Naive thymus-derived CD4-positive, alpha-beta T cell (primary cell): ENCODE measurements at regions not wholly inside any gene's neighbourhood (a gene's known extent, or its start where the extent isn't known, plus 50 kb on each side); places are given as distances from the start of the nearest gene placed in this dataset.

ENCODE experiments used
- ATAC-seq: fragments of 150-1000 bp; cut with Tn5 transposase; 2 replicates; pipeline ENCODE4 v1.10.0; 2021; ENCODE audit warnings: mild to moderate bottlenecking, moderate library complexity
- CTCF ChIA-PET: fragments of 350-600 bp; sonication (Branson Sonifier 250); formaldehyde crosslinking; loops from one replicate; lab custom pipeline; 2021; ENCODE audit warnings: antibody characterized with exemption; lab: Charles Lee
- POLR2A ChIA-PET: fragments of 350-600 bp; sonication (Branson Sonifier 250); formaldehyde crosslinking; loops from one replicate; lab custom pipeline; 2021; ENCODE audit warnings: antibody characterized with exemption, inconsistent platforms; lab: Charles Lee
- DNase-seq, 9 donors: peaks; one replicate each; pipeline versions ENCODE4 v3.0.0 to v3.0.0-alpha.2; 2020 to 2022; ENCODE audit warnings: mixed read lengths in 1 of 9
- H3K27ac ChIP-seq: one replicate; pipeline ENCODE4 v1.7.0; 2013; ENCODE audit warnings: mild to moderate bottlenecking, low read depth, low read length, moderate library complexity
- H3K27me3 ChIP-seq, 2 donors: one replicate each; pipeline ENCODE4 v1.7.0; 2013; ENCODE audit warnings: low read length in 2 of 2, mild to moderate bottlenecking in 2 of 2, moderate library complexity in 2 of 2; ENCODE audit not compliant: control insufficient read depth in 2 of 2, insufficient read depth in 2 of 2
- H3K36me3 ChIP-seq, 3 experiments: 1 replicate in 2 of 3; 2 replicates in 1 of 3; pipeline ENCODE4 v1.7.0; 2013; ENCODE audit warnings: low read length in 3 of 3, mild to moderate bottlenecking in 3 of 3, moderate library complexity in 1 of 3; ENCODE audit not compliant: insufficient read depth in 3 of 3, control insufficient read depth in 2 of 3
- H3K4me1 ChIP-seq, 2 donors: one replicate each; pipeline ENCODE4 v1.7.0; 2013; ENCODE audit warnings: low read length in 2 of 2, mild to moderate bottlenecking in 2 of 2, moderate library complexity in 1 of 2; ENCODE audit not compliant: control insufficient read depth in 2 of 2, insufficient read depth in 2 of 2
- H3K4me3 ChIP-seq: 2 replicates; pipeline ENCODE4 v1.7.0; 2013; ENCODE audit warnings: mild to moderate bottlenecking, low read length
- H3K9me3 ChIP-seq, 3 experiments: 1 replicate in 2 of 3; 2 replicates in 1 of 3; pipeline ENCODE4 v1.7.0; 2013; ENCODE audit warnings: low read length in 3 of 3; ENCODE audit not compliant: control insufficient read depth in 2 of 3
- H3K27ac Mint-ChIP-seq, 9 donors: one replicate each; pipeline ENCODE4 v1.8.0; 2020 to 2022; ENCODE audit warnings: mixed read lengths in 9 of 9, mild to moderate bottlenecking in 8 of 9, moderate library complexity in 5 of 9, inconsistent platforms in 2 of 9
- H3K27me3 Mint-ChIP-seq, 5 donors: one replicate each; pipeline ENCODE4 v1.8.0; 2021 to 2022; ENCODE audit warnings: mixed read lengths in 5 of 5, mild to moderate bottlenecking in 1 of 5
- H3K36me3 Mint-ChIP-seq, 5 donors: one replicate each; pipeline ENCODE4 v1.8.0; 2020 to 2022; ENCODE audit warnings: mixed read lengths in 5 of 5, mild to moderate bottlenecking in 3 of 5, inconsistent platforms in 1 of 5
- H3K4me1 Mint-ChIP-seq, 7 donors: one replicate each; pipeline ENCODE4 v1.8.0; 2020 to 2022; ENCODE audit warnings: mixed read lengths in 7 of 7, mild to moderate bottlenecking in 3 of 7, inconsistent platforms in 1 of 7
- H3K4me3 Mint-ChIP-seq, 10 donors: one replicate each; pipeline ENCODE4 v1.8.0; 2020 to 2022; ENCODE audit warnings: mild to moderate bottlenecking in 10 of 10, mixed read lengths in 10 of 10, moderate library complexity in 6 of 10, inconsistent platforms in 2 of 10
- H3K9me3 Mint-ChIP-seq, 11 donors: one replicate each; pipeline ENCODE4 v1.8.0; 2020 to 2022; ENCODE audit warnings: mixed read lengths in 11 of 11, mild to moderate bottlenecking in 4 of 11, inconsistent platforms in 1 of 11, moderate library complexity in 1 of 11
- intact Hi-C, 2 donors: fragments of 100-400 bp; cut with micrococcal nuclease; formaldehyde crosslinking; loops; one replicate each; pipeline ENCODE4 v1.15.1; 2023

GRCh38 chr2:137813176-137813575, 151.1 kb upstream of the HNMT start:
- no peaks in the 10 kb centered on the region for H3K27me3 ChIP-seq
- H3K4me1 ChIP-seq = no peaks in the 10 kb centered on the region
- H3K36me3 ChIP-seq = no peaks in the 10 kb centered on the region
- H3K4me3 ChIP-seq = no peak overlapping the region
- no peaks in the 10 kb centered on the region for H3K36me3 Mint-ChIP-seq
- intact Hi-C loops = no loop called here
- no peak overlapping the region for H3K27ac Mint-ChIP-seq
- H3K9me3 ChIP-seq = peaks cover 0 to 3% (median 0%) of the 10 kb centered on the region in 3 experiments
- ATAC-seq (no peak), DNase-seq (no peak)
- no peaks in the 10 kb centered on the region for H3K4me1 Mint-ChIP-seq
- CTCF ChIA-PET = no interaction called here
- H3K27ac ChIP-seq = no peak overlapping the region
- H3K27me3 Mint-ChIP-seq = peaks cover 0 to 4% (median 0%) of the 10 kb centered on the region in 5 donors
- H3K4me3 Mint-ChIP-seq = no peak overlapping the region
- peaks cover 0 to 10% (median 3%) of the 10 kb centered on the region in 11 donors for H3K9me3 Mint-ChIP-seq
- POLR2A ChIA-PET = no interaction called here

- POLR2A ChIA-PET = no interaction called here
- H3K27ac Mint-ChIP-seq = no peak overlapping the region
- peaks cover 0 to 6% (median 0%) of the 10 kb centered on the region in 11 donors for H3K9me3 Mint-ChIP-seq
These were observed 147.2 kb upstream of the HNMT start for GRCh38 chr2:137817058-137817457.

GRCh38 chr2:137823196-137823595, 141.1 kb upstream of the HNMT start:
- no peak for DNase-seq
- CTCF ChIA-PET = no interaction called here
- H3K4me3 ChIP-seq = no peak overlapping the region

More at GRCh38 chr2:137817058-137817457, 147.2 kb upstream of the HNMT start:
- H3K36me3 Mint-ChIP-seq = no peaks in the 10 kb centered on the region
- H3K4me3 Mint-ChIP-seq = no peak overlapping the region
- Histone ChIP-seq H3K27me3 (no peaks in the 10 kb centered on the region), H3K27ac (no peak overlapping the region), H3K4me3 (no peak overlapping the region), H3K9me3 (no peaks in the 10 kb centered on the region), H3K4me1 (no peaks in the 10 kb centered on the region), H3K36me3 (no peaks in the 10 kb centered on the region)
- ATAC-seq = no peak
- peaks cover 0 to 13% (median 2%) of the 10 kb centered on the region in 5 donors for H3K27me3 Mint-ChIP-seq
- intact Hi-C loops = no loop called here
- H3K4me1 Mint-ChIP-seq = no peaks in the 10 kb centered on the region
- CTCF ChIA-PET = no interaction called here
- no peak for DNase-seq

GRCh38 chr2:137824501-137824900, 139.8 kb upstream of the HNMT start:
- no peak overlapping the region for H3K4me3 Mint-ChIP-seq
- H3K9me3 Mint-ChIP-seq = peaks cover 0 to 4% (median 0%) of the 10 kb centered on the region in 11 donors
- H3K9me3 ChIP-seq = no peaks in the 10 kb centered on the region
- no peaks in the 10 kb centered on the region for H3K36me3 Mint-ChIP-seq
- intact Hi-C loops = no loop called here
- CTCF ChIA-PET = no interaction called here
- POLR2A ChIA-PET = no interaction called here
- no peak for DNase-seq
- no peak for ATAC-seq
- H3K27ac Mint-ChIP-seq = no peak overlapping the region
- H3K27me3 ChIP-seq = no peaks in the 10 kb centered on the region
- H3K27ac ChIP-seq = no peak overlapping the region
- no peak overlapping the region for H3K4me3 ChIP-seq
- no peaks in the 10 kb centered on the region for H3K4me1 Mint-ChIP-seq
- H3K4me1 ChIP-seq = no peaks in the 10 kb centered on the region
- H3K27me3 Mint-ChIP-seq = peaks cover 0 to 26% (median 14%) of the 10 kb centered on the region in 5 donors
- no peaks in the 10 kb centered on the region for H3K36me3 ChIP-seq

More at GRCh38 chr2:137823196-137823595, 141.1 kb upstream of the HNMT start:
- Mint-ChIP-seq H3K27ac (no peak overlapping the region), H3K36me3 (no peaks in the 10 kb centered on the region), H3K9me3 (peaks cover 0 to 8% (median 0%) of the 10 kb centered on the region in 11 donors), H3K4me1 (no peaks in the 10 kb centered on the region), H3K27me3 (peaks cover 0 to 25% (median 14%) of the 10 kb centered on the region in 5 donors), H3K4me3 (no peak overlapping the region)
- Histone ChIP-seq H3K9me3 (no peaks in the 10 kb centered on the region), H3K27me3 (no peaks in the 10 kb centered on the region), H3K4me1 (no peaks in the 10 kb centered on the region), H3K27ac (no peak overlapping the region), H3K36me3 (no peaks in the 10 kb centered on the region)
- POLR2A ChIA-PET = no interaction called here
- intact Hi-C loops = no loop called here
- no peak for ATAC-seq

- Mint-ChIP-seq H3K4me3 (no peak overlapping the region), H3K27ac (no peak overlapping the region), H3K27me3 (peaks cover 0 to 21% (median 18%) of the 10 kb centered on the region in 5 donors), H3K9me3 (peaks cover 0 to 3% (median 0%) of the 10 kb centered on the region in 11 donors), H3K36me3 (no peaks in the 10 kb centered on the region), H3K4me1 (no peaks in the 10 kb centered on the region)
- no peaks in the 10 kb centered on the region for H3K36me3 ChIP-seq
- intact Hi-C loops = no loop called here
- no peaks in the 10 kb centered on the region for H3K4me1 ChIP-seq
- H3K9me3 ChIP-seq = no peaks in the 10 kb centered on the region
- no peak overlapping the region for H3K27ac ChIP-seq
- H3K27me3 ChIP-seq = no peaks in the 10 kb centered on the region
- H3K4me3 ChIP-seq = no peak overlapping the region
- ChIA-PET POLR2A (no interaction called here), CTCF (interaction anchor here (1.4 kb wide), 1 partner anchor 12 kb away, joined by 3 read pairs; no protein-coding TSS in a partner anchor)
- ATAC-seq (no peak), DNase-seq (no peak)
These were observed 137.6 kb upstream of the HNMT start for GRCh38 chr2:137826373-137827372.

- Mint-ChIP-seq H3K9me3 (peaks cover 0 to 2% (median 0%) of the 10 kb centered on the region in 11 donors), H3K4me3 (no peak overlapping the region), H3K36me3 (no peaks in the 10 kb centered on the region), H3K27ac (no peak overlapping the region), H3K4me1 (no peaks in the 10 kb centered on the region), H3K27me3 (peaks cover 0 to 16% (median 12%) of the 10 kb centered on the region in 5 donors)
- CTCF ChIA-PET = no interaction called here
- H3K27me3 ChIP-seq = no peaks in the 10 kb centered on the region
- no peak for ATAC-seq
- no peak overlapping the region for H3K4me3 ChIP-seq
- no peaks in the 10 kb centered on the region for H3K36me3 ChIP-seq
- intact Hi-C loops = no loop called here
- POLR2A ChIA-PET = no interaction called here
- no peaks in the 10 kb centered on the region for H3K4me1 ChIP-seq
- H3K27ac ChIP-seq = no peak overlapping the region
- no peaks in the 10 kb centered on the region for H3K9me3 ChIP-seq
- no peak for DNase-seq
These were observed 135.6 kb upstream of the HNMT start for GRCh38 chr2:137828624-137829023.
